Esophagus squamous epithelium (tissue), 5 donors: ENCODE measurements at regions not wholly inside any gene's neighbourhood (a gene's known extent, or its start where the extent isn't known, plus 50 kb on each side); places are given as distances from the start of the nearest gene placed in this dataset.

Experiments
- DNase-seq: peaks from one replicate; lab custom pipeline; 2025; lab: John Stamatoyannopoulos, UW
- H3K27ac ChIP-seq, 4 donors: fragments of 200-600 bp; sonication (generic); one replicate each; pipeline ENCODE4 v1.5.1; 2016 to 2019; ENCODE audit warnings: mild to moderate bottlenecking in 1 of 4
- H3K27me3 ChIP-seq, 4 donors: fragments of 200-600 bp; sonication (generic); 1 replicate in 3 of 4; 2 replicates in 1 of 4; pipeline versions ENCODE4 v1.5.1 to v1.6.0; 2017 to 2021; ENCODE audit warnings: antibody characterized with exemption in 1 of 4
- H3K36me3 ChIP-seq, 3 donors: fragments of 200-600 bp; sonication (generic); one replicate each; pipeline ENCODE4 v1.5.1; 2016 to 2019
- H3K4me1 ChIP-seq, 3 donors: fragments of 200-600 bp; sonication (generic); one replicate each; pipeline ENCODE4 v1.5.1; 2017 to 2019
- H3K4me3 ChIP-seq, 4 donors: fragments of 200-600 bp; sonication (generic); 1 replicate in 3 of 4; 2 replicates in 1 of 4; pipeline ENCODE4 v1.5.1; 2016 to 2019; ENCODE audit warnings: mild to moderate bottlenecking in 2 of 4, moderate library complexity in 1 of 4
- H3K9me3 ChIP-seq, 3 donors: fragments of 200-600 bp; sonication (generic); one replicate each; pipeline ENCODE4 v1.5.1; 2016 to 2019
- POLR2A ChIP-seq, 4 donors: fragments of 450-650 bp; IDR thresholded peaks; one replicate each; pipeline ENCODE4 v1.6.1; 2017; ENCODE audit warnings: antibody characterized with exemption in 4 of 4, mild to moderate bottlenecking in 4 of 4, moderate library complexity in 3 of 4
- WGBS, 2 donors: methylation state at CpG; one replicate each; pipeline ENCODE4 v1.1.5; 2018; 5-methylcytosine and 5-hydroxymethylcytosine counted together
- intact Hi-C: fragments of 100-400 bp; cut with DNase I; formaldehyde crosslinking; loops from one replicate; pipeline ENCODE4 v1.15.0; 2022
- TF ChIP-seq, protein P1 (sequence below), 6 experiments: fragments of 450-650 bp in 4 of 6; fragments of 200-600 bp in 2 of 6; sonication (generic) in 2 of 6; IDR thresholded peaks; one replicate each; pipeline ENCODE4 v1.5.1; 2016 to 2019; ENCODE audit warnings: antibody characterized with exemption in 6 of 6, mild to moderate bottlenecking in 4 of 6, moderate library complexity in 4 of 6
- donor health status: DM: yes; HTN: yes; CAD: no.

DNA sequence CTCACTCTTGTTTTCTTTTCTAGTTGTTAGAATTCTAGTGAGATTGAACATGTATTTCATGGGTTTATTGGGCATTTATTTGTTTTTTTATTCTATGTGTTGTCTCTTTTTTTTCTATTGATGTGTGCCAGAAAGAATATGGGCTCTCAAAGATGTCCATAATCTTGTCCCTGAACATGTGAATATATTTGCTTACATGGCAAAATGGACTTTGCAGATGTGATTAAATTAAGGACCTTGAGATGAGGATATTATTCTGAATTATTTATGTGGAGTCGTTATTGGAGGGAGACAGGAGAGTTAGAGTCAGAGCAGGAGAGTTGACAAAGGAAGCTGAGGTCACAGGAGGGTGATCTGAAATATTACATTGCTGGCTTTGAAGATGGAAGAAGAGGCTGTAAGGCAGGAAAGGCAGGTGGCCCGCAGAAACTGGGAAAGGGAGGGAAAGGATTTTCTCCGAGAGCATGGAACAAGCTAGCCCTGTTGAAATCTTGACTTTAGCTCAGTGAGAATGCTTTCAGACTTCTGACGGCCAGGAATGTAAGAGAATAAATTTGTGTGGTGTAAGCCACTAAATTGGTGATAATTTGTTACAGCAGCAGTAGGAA, 82.8 kb downstream of the NABP1 start:
- TF ChIP-seq POLR2A (IDR thresholded peaks at IDR 0.05), result no peak
- TF ChIP-seq, protein P1, sequence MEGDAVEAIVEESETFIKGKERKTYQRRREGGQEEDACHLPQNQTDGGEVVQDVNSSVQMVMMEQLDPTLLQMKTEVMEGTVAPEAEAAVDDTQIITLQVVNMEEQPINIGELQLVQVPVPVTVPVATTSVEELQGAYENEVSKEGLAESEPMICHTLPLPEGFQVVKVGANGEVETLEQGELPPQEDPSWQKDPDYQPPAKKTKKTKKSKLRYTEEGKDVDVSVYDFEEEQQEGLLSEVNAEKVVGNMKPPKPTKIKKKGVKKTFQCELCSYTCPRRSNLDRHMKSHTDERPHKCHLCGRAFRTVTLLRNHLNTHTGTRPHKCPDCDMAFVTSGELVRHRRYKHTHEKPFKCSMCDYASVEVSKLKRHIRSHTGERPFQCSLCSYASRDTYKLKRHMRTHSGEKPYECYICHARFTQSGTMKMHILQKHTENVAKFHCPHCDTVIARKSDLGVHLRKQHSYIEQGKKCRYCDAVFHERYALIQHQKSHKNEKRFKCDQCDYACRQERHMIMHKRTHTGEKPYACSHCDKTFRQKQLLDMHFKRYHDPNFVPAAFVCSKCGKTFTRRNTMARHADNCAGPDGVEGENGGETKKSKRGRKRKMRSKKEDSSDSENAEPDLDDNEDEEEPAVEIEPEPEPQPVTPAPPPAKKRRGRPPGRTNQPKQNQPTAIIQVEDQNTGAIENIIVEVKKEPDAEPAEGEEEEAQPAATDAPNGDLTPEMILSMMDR (IDR thresholded peaks at IDR 0.05), result no peak
- whole genome bisulfite sequencing, 2 donors, result 60 to 69% methylated on average over 4 of the region's 4 CpGs

DNA sequence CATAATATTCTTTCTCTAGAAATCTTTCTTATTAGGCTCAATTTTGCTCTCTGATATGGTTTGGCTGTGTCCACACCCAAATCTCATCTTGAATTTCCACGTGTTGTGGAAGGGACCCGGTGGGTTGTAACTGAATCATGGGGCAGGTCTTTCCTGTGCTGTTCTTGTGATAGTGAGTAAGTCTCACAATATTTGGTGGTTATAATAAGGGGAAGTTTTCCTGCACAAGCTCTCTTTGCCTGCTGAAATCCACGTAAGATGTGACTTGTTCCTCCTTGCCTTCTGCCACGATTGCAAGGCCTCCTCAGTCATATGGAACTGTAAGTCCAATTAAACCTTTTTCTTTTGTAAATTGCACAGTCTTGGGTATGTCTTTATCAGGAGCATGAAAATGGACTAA, 73.8 kb downstream of the CAVIN2 start:
- peaks cover 0 to 6% (median 0%) of the 10 kb centered on the region in 3 donors for H3K9me3 ChIP-seq
- no peak overlapping the region for H3K4me3 ChIP-seq
- H3K4me1 ChIP-seq, result no peaks in the 10 kb centered on the region
- intact Hi-C loops, result no loop called here
- TF ChIP-seq, protein P1 (IDR thresholded peaks at IDR 0.05), result no peak
- no peak for TF ChIP-seq POLR2A (IDR thresholded peaks at IDR 0.05)
- H3K27ac ChIP-seq, result no peak overlapping the region
- 79 to 84% methylated on average over 4 of the region's 4 CpGs for WGBS, 2 donors
- DNase-seq, result no peak
- no peaks in the 10 kb centered on the region for H3K27me3 ChIP-seq
- H3K36me3 ChIP-seq, result no peaks in the 10 kb centered on the region

More for the DNA sequence above, 82.8 kb downstream of the NABP1 start:
- H3K4me3 ChIP-seq, result no peak overlapping the region
- no peaks in the 10 kb centered on the region for H3K9me3 ChIP-seq
- no peak for DNase-seq
- peaks cover 0 to 21% (median 10%) of the 10 kb centered on the region in 3 donors for H3K4me1 ChIP-seq
- H3K36me3 ChIP-seq, result no peaks in the 10 kb centered on the region
- intact Hi-C loops, result no loop called here
- no peak overlapping the region for H3K27ac ChIP-seq
- H3K27me3 ChIP-seq, result no peaks in the 10 kb centered on the region

DNA sequence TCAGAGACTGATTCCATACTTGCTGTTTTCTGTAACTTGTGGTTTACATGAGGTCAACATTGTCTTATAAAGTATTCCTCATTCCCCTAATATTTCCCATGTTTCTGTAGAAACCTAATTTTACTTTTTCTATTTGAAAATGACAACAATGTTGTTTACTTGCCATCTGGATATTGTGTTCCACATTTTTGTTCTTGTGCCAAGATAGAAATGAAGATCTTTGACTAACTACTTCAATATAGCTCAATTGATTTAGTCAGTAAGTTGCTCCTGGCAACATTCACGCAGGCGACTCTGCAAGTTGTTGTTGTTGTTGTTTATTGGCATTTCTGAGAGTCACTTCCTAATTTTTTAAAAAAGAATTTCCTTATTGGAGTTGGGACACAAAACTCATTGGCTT, 69.5 kb downstream of the CAVIN2 start:
- Histone ChIP-seq H3K36me3 (no peaks in the 10 kb centered on the region), H3K4me3 (no peak overlapping the region), H3K4me1 (no peaks in the 10 kb centered on the region), H3K27me3 (no peaks in the 10 kb centered on the region), H3K9me3 (peaks cover 0 to 6% (median 0%) of the 10 kb centered on the region in 3 donors), H3K27ac (no peak overlapping the region)
- no peak for DNase-seq
- 83 to 93% methylated on average over 2 of the region's 2 CpGs for WGBS, 2 donors
- intact Hi-C loops, result no loop called here
- TF ChIP-seq, protein P1 (IDR thresholded peaks at IDR 0.05), result no peak
- no peak for TF ChIP-seq POLR2A (IDR thresholded peaks at IDR 0.05)

DNA sequence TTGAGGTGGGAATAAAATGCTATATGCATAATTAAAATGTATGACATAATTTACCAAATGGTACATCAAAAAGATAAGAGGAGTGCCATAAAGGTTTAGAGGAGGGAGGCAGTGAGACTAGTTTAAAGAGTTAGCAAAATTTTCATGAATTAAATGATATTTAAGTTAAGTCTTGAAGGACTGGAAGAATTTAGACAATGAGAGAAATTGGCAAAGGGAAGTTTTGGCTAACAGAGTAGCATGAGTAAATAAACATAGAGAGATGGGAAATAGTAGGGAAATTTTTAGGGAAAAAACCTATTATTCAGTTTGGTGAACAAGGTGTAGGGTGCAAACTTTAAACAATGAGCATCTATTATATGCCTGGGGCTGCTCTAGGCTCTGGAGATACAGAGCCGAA, 68.8 kb downstream of the CAVIN2 start:
- H3K27ac ChIP-seq, result no peak overlapping the region
- no peak for DNase-seq
- no peaks in the 10 kb centered on the region for H3K36me3 ChIP-seq
- H3K27me3 ChIP-seq, result no peaks in the 10 kb centered on the region
- H3K4me3 ChIP-seq, result no peak overlapping the region
- H3K4me1 ChIP-seq, result no peaks in the 10 kb centered on the region
- intact Hi-C loops, result no loop called here
- H3K9me3 ChIP-seq, result peaks cover 0 to 6% (median 0%) of the 10 kb centered on the region in 3 donors
- 75 to 79% methylated on average over 1 of the region's 1 CpG for WGBS, 2 donors
- no peak for TF ChIP-seq POLR2A (IDR thresholded peaks at IDR 0.05)
- TF ChIP-seq, protein P1 (IDR thresholded peaks at IDR 0.05), result no peak

DNA sequence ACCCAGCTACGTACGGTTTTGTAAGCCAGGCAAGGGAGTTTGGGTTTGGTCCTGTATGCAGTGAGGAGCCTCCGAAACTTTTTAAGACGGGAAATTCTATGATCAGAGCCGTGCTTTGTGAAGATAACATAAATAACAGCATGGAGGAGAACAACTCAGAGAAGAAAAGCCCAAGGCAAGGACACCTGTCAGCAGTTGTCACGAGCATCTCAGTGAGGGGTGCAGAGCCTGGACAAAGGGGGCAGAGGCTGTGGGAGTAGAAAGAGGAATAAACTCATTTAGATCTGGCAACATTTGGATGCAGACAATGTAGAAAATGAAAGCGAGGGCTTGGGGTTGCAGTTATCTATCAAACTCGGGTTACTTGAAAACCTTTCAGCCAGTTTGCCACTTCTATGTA, 64.5 kb downstream of the CAVIN2 start:
- Histone ChIP-seq H3K9me3 (no peaks in the 10 kb centered on the region), H3K4me3 (no peak overlapping the region), H3K36me3 (no peaks in the 10 kb centered on the region), H3K27ac (no peak overlapping the region), H3K27me3 (no peaks in the 10 kb centered on the region), H3K4me1 (no peaks in the 10 kb centered on the region)
- TF ChIP-seq POLR2A (IDR thresholded peaks at IDR 0.05), result no peak
- TF ChIP-seq, protein P1 (IDR thresholded peaks at IDR 0.05), result no peak
- intact Hi-C loops, result no loop called here
- 82 to 83% methylated on average over 8 of the region's 8 CpGs for WGBS, 2 donors
- DNase-seq, result no peak
